Hepatocyte (in vitro differentiated cells): ENCODE measurements at regions not wholly inside any gene's neighbourhood (a gene's known extent, or its start where the extent isn't known, plus 50 kb on each side); places are given as distances from the start of the nearest gene placed in this dataset.

Experiments used
- DNase-seq: peaks from one replicate; pipeline ENCODE4 v3.0.0-alpha.2; 2016; ENCODE audit warnings: low spot score
- H2AFZ ChIP-seq: fragments of 200-600 bp; sonication (generic); 2 replicates; pipeline ENCODE4 v1.6.0; 2016; ENCODE audit warnings: antibody characterized with exemption, mild to moderate bottlenecking
- H3K27ac ChIP-seq: fragments of 200-600 bp; sonication (generic); 2 replicates; pipeline ENCODE4 v1.5.1; 2016; ENCODE audit warnings: mild to moderate bottlenecking
- H3K27me3 ChIP-seq: fragments of 200-600 bp; sonication (generic); 2 replicates; pipeline ENCODE4 v1.6.1; 2016
- H3K36me3 ChIP-seq: fragments of 200-600 bp; sonication (generic); replicated peaks from 2 replicates; pipeline ENCODE4 v1.5.1; 2016; ENCODE audit warnings: low read depth; ENCODE audit not compliant: insufficient read depth
- H3K4me1 ChIP-seq: fragments of 200-600 bp; sonication (generic); 2 replicates; pipeline ENCODE4 v1.5.1; 2016; ENCODE audit warnings: mild to moderate bottlenecking, moderate library complexity; ENCODE audit not compliant: insufficient read depth
- H3K4me2 ChIP-seq: fragments of 200-600 bp; sonication (generic); 2 replicates; pipeline ENCODE4 v1.6.0; 2016
- H3K4me3 ChIP-seq: fragments of 200-600 bp; sonication (generic); 2 replicates; pipeline ENCODE4 v1.5.1; 2016; ENCODE audit warnings: mild to moderate bottlenecking
- H3K79me2 ChIP-seq: fragments of 200-600 bp; sonication (generic); 2 replicates; pipeline ENCODE4 v1.6.0; 2017; ENCODE audit warnings: mild to moderate bottlenecking
- H3K9me2 ChIP-seq: fragments of 200-600 bp; sonication (generic); replicated peaks from 2 replicates; pipeline ENCODE4 v1.6.0; 2017; ENCODE audit warnings: mild to moderate bottlenecking; ENCODE audit not compliant: insufficient read depth
- H3K9me3 ChIP-seq: fragments of 200-600 bp; sonication (generic); 2 replicates; pipeline ENCODE4 v1.5.1; 2016; ENCODE audit warnings: low read depth, mild to moderate bottlenecking
- H4K20me1 ChIP-seq: fragments of 200-600 bp; sonication (generic); 2 replicates; pipeline ENCODE4 v1.6.0; 2016; ENCODE audit warnings: mild to moderate bottlenecking; ENCODE audit not compliant: insufficient read depth, poor library complexity, severe bottlenecking
- EZH2 ChIP-seq: fragments of 200-600 bp; sonication (generic); IDR thresholded peaks from 2 replicates; pipeline ENCODE4 v1.6.1; 2016; ENCODE audit warnings: antibody characterized with exemption, mild to moderate bottlenecking, borderline replicate concordance
- EZH2phosphoT487 ChIP-seq: fragments of 200-600 bp; sonication (generic); IDR thresholded peaks from one replicate; pipeline ENCODE4 v1.6.1; 2018; ENCODE audit warnings: antibody characterized with exemption, mild to moderate bottlenecking, low read depth, moderate library complexity; ENCODE audit not compliant: unreplicated experiment, severe bottlenecking
- WGBS: methylation state at CpG from one replicate; pipeline ENCODE4 v1.1.6; 2016; ENCODE audit warnings: low lambda C conversion rate; ENCODE audit errors: missing lambda C conversion rate; 5-methylcytosine and 5-hydroxymethylcytosine counted together
- TF ChIP-seq, protein P1 (sequence below): fragments of 200-600 bp; sonication (generic); IDR thresholded peaks from 2 replicates; pipeline ENCODE4 v1.5.1; 2016; ENCODE audit warnings: antibody characterized with exemption, mild to moderate bottlenecking; ENCODE audit not compliant: poor library complexity

DNA sequence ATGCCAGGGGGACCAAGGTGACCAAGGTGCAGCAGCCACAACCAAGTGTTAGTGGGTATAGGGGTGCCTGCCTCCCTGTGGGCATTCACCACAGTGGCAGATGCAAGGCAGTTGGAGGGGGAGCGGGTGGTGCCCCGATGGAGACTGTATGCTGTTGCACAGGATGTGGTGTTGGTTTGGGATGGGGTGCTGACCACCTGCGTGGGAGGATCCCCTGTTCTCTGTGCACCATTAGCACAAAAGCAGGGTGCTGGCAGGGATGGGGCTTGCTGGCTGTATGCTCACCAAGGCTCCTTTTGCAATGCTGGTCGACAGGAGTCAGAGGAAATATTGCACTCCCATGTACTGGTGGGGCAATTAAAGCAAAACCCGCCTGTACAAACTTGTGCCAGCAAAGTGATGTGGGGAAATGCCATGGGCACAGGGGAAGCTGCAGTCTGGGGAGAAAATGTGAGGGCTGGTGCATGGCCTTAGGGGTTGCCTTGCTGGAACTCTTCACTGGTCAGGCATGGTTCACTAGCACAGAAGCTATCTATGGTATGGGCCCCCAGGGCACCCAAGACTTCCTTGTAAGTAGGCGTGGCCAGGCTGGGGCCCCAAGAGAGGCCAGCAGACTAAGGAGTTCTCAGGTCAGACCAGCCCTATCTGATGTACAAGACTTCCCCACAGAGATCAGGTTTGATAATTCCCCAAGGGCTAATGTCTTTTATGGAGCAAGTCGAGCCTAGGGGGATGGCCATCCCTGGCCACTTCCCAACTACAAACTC is 51.9 kb upstream of the GNAT3 start:
- TF ChIP-seq, protein P1, sequence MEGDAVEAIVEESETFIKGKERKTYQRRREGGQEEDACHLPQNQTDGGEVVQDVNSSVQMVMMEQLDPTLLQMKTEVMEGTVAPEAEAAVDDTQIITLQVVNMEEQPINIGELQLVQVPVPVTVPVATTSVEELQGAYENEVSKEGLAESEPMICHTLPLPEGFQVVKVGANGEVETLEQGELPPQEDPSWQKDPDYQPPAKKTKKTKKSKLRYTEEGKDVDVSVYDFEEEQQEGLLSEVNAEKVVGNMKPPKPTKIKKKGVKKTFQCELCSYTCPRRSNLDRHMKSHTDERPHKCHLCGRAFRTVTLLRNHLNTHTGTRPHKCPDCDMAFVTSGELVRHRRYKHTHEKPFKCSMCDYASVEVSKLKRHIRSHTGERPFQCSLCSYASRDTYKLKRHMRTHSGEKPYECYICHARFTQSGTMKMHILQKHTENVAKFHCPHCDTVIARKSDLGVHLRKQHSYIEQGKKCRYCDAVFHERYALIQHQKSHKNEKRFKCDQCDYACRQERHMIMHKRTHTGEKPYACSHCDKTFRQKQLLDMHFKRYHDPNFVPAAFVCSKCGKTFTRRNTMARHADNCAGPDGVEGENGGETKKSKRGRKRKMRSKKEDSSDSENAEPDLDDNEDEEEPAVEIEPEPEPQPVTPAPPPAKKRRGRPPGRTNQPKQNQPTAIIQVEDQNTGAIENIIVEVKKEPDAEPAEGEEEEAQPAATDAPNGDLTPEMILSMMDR, result no peak
- TF ChIP-seq EZH2 (no peak), EZH2phosphoT487 (no peak)
- 80% methylated on average over 7 of the region's 7 CpGs for WGBS

DNA sequence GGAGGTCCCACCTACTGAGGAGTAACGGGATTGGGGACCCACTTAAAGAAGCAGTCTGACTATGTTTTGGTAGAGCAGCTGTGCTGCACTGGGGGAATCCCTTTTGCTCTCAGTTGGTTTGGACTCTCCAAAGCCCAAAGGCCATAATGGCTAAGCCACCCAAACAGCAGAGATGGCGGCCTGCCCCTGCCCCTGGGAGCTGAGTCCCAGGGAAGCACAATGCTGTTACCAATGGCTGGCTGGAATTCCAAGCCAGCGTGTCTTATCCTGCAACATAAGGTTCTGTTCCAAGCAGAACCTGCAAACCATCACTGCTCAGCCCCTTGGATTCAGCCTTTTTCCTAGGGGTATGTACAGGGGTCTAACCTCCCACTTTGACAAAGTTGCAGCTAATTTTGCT is 53.7 kb upstream of the GNAT3 start:
- H4K20me1 ChIP-seq, result no peaks in the 10 kb centered on the region
- WGBS, result 97% methylated on average over 3 of the region's 3 CpGs

More for the DNA sequence above, 51.9 kb upstream of the GNAT3 start:
- H3K36me3 ChIP-seq, result no peaks in the 10 kb centered on the region
- no peak for DNase-seq
- H3K79me2 ChIP-seq, result no peaks in the 10 kb centered on the region
- H3K4me2 ChIP-seq, result no peak overlapping the region
- H4K20me1 ChIP-seq, result no peaks in the 10 kb centered on the region
- no peak overlapping the region for H3K27ac ChIP-seq
- no peaks in the 10 kb centered on the region for H3K9me2 ChIP-seq
- no peaks in the 10 kb centered on the region for H3K9me3 ChIP-seq
- H2AFZ ChIP-seq, result no peak overlapping the region
- no peak overlapping the region for H3K4me3 ChIP-seq
- no peaks in the 10 kb centered on the region for H3K4me1 ChIP-seq
- no peaks in the 10 kb centered on the region for H3K27me3 ChIP-seq

DNA sequence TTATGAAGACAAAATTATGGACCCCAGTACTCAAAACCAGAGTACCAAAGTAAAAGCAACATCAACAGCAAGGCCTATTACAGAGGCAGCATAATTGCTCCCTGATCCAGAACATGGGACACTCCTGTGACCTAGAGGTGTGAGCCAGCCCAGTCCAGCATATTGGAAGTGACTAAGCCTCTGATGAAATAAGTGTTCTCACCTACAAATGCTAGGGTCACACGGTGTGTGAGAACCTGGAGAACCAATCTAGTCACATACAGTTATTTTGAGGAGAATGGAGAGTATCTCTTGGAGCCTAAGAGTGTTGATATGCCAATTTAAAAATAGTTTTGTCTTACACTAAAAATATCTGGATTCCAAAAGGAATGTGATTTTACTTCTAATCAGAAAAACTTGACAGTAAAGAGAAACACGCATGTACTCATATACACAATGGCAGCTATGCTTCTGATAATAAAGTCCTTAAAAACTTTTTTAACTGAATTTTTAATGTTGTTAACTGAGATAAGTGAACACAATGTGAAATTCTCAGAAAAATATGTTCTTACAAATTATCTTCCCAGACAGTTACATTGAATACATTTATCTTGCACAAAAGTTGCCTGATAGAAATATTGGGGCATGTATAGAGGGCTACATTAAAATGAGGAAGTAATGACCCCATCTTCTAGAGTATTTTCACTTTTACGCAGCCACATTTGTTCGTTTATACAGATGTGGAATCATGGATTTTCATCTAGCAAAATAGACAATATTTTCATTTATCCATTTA is 56.8 kb upstream of the CD36 start:
- H3K36me3 ChIP-seq, result no peaks in the 10 kb centered on the region
- H2AFZ ChIP-seq, result no peak overlapping the region
- no peaks in the 10 kb centered on the region for H3K79me2 ChIP-seq
- no peak overlapping the region for H3K4me2 ChIP-seq
- no peaks in the 10 kb centered on the region for H3K27me3 ChIP-seq
- peaks cover 11% of the 10 kb centered on the region for H3K4me1 ChIP-seq
- peak; percentile 11 for DNase-seq
- WGBS, result 93% methylated on average over 4 of the region's 4 CpGs
- no peaks in the 10 kb centered on the region for H3K9me2 ChIP-seq
- TF ChIP-seq EZH2 (no peak), EZH2phosphoT487 (no peak)
- TF ChIP-seq, protein P1, result no peak
- H3K4me3 ChIP-seq, result no peak overlapping the region
- no peaks in the 10 kb centered on the region for H4K20me1 ChIP-seq
- no peak overlapping the region for H3K27ac ChIP-seq
- H3K9me3 ChIP-seq, result no peaks in the 10 kb centered on the region

More for the DNA sequence above, 53.7 kb upstream of the GNAT3 start:
- H3K79me2 ChIP-seq, result no peaks in the 10 kb centered on the region
- DNase-seq, result no peak
- H3K27ac ChIP-seq, result no peak overlapping the region
- H3K9me3 ChIP-seq, result no peaks in the 10 kb centered on the region
- H3K4me2 ChIP-seq, result no peak overlapping the region
- no peaks in the 10 kb centered on the region for H3K27me3 ChIP-seq
- no peak overlapping the region for H3K4me3 ChIP-seq
- TF ChIP-seq, protein P1, result no peak
- TF ChIP-seq EZH2phosphoT487 (no peak), EZH2 (no peak)
- H3K4me1 ChIP-seq, result no peaks in the 10 kb centered on the region
- H3K9me2 ChIP-seq, result no peaks in the 10 kb centered on the region
- no peaks in the 10 kb centered on the region for H3K36me3 ChIP-seq
- H2AFZ ChIP-seq, result no peak overlapping the region
